GM21723 (cell line): ENCODE measurements at regions not wholly inside any gene's neighbourhood (a gene's known extent, or its start where the extent isn't known, plus 50 kb on each side); places are given as distances from the start of the nearest gene placed in this dataset.

Experiments used
- ATAC-seq: cut with Tn5 transposase; IDR thresholded peaks from one replicate; pipeline ENCODE4 v1.9.1; 2021; ENCODE audit warnings: mild to moderate bottlenecking, moderate library complexity; ENCODE audit not compliant: unreplicated experiment

DNA sequence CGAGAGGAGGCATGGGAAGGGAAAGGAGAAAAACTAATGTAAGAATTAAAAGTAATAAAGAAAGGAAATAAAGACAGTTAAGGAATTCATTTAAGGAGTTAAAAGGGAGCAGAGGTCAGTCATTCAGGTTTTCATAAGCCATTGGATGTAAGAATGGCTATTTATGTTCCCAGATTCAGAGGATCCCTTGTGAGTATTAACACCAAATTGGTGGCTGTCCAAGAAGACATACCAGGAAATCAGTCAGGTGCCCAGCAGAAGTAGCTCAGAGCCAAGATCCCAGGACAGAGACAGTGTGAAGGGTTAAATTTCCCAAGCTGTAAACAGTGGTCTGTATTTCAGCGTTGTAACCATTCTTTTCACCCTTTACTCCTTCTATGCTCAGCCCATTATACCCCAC is 550.4 kb downstream of the BCL11A start:
- ATAC-seq: no peak

- no peak for ATAC-seq
Observed at GRCh38 chr2:60002183-60002867, 551.1 kb downstream of the BCL11A start.

GRCh38 chr2:60000686-60001085 is 552.8 kb downstream of the BCL11A start:
- ATAC-seq: no peak

DNA sequence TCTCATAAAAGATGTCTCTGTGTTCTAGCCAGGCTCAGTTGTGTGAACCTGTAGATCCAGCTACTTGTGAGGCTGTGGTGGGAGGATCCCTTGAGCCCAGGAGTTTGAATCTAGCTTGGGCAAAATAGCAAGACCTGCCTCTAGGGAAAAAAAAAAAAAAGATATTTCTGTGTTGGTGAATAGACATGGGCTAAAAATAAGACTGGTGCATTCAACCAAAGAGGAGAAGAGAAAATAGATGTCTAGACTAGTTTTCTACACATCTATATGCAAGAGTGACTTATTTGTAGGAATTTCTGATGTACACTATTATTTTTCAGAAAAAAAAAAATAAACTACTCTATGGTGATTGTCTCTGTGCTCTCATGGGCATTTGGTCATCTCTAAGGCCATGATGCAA is 555.1 kb downstream of the BCL11A start:
- ATAC-seq: no peak

DNA sequence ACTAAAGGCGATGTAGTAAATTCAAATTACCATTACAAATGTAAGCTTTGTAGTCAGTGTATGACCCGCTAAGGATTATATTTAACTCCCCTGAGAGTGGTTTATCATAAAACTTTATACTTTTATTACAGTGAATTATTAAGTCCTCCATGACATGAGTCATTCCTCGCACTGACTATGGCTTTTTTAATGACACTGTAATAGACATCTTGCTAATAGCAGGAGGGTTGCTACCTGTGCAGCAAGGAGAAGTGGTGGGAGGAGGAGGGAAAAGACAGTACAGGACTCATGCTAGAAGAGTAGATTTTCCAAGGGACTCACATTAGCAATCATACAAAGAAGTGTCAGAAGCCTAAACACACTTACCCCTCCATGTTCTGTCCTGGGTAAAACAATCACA is 556.1 kb downstream of the BCL11A start:
- no peak for ATAC-seq

- no peak for ATAC-seq
Observed at GRCh38 chr2:59996855-59997254, 556.6 kb downstream of the BCL11A start.

DNA sequence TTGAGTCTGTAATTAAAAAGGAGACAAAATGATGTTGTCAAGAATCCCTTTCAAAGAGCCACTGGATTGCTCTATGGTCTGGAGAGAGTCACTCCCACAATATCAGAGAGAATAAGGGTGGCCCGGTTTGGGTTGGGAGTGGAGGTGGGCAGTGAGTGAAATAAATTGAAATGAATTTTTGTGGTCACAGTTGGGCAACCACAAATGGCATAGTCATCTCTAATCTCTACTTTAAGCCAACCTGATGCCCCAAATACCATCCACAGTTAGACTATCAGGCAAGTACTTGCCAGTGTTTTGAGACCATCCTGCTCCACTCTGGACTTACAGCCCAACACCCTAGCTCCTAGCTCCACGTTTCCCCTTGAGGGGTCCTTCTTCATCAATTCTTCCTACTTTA is 559.7 kb downstream of the BCL11A start:
- no peak for ATAC-seq

GRCh38 chr2:59988341-59988740 is 565.1 kb downstream of the BCL11A start:
- ATAC-seq: no peak

DNA sequence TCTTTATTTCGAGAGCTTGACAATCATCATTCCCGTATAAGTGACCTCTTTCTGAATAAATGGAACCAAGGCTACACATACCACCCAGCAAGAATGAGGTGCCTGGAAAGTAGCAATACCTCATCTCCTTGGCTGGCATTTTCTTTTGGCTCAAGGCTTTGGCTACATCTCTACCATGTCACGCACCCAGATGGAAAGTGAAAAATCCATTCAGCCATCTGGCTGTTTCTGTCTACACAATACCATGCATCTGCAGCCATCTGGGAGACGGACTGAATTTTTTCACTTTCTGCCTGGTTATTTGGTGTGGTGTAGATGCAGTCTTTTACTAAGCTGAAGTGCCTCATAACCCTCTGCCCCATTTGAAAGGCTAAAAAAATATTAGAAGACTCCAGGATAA is 566.9 kb downstream of the BCL11A start:
- ATAC-seq: no peak

- no peak for ATAC-seq
Observed at GRCh38 chr2:59985923-59986322, 567.5 kb downstream of the BCL11A start.

GRCh38 chr2:59974051-59974766 is 579.2 kb downstream of the BCL11A start:
- ATAC-seq: no peak

GRCh38 chr2:59969161-59969560 is 584.3 kb downstream of the BCL11A start:
- ATAC-seq: no peak

DNA sequence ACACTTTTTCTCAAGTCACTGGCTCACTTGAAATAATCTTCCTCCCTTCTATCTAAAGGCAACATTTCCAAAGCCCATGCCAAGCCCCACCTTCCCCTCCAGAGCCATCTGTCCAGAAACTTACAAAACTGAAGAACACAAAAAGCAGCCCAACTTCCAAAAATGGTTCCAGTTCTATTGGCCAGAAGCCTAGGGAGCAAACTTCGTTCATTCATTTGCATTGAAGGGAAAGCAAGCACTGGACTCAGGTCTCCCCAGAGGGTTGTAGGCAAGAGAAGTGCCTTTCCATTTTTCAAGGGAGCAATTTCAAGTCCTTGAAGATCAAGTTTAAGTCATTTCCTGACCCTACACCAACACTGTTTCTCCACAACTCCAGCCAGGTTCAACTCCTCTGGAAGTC is 585.0 kb downstream of the BCL11A start:
- ATAC-seq: no peak

GRCh38 chr2:59967691-59968090 is 585.8 kb downstream of the BCL11A start:
- ATAC-seq: no peak

GRCh38 chr2:59963157-59963556 is 590.3 kb downstream of the BCL11A start:
- no peak for ATAC-seq

DNA sequence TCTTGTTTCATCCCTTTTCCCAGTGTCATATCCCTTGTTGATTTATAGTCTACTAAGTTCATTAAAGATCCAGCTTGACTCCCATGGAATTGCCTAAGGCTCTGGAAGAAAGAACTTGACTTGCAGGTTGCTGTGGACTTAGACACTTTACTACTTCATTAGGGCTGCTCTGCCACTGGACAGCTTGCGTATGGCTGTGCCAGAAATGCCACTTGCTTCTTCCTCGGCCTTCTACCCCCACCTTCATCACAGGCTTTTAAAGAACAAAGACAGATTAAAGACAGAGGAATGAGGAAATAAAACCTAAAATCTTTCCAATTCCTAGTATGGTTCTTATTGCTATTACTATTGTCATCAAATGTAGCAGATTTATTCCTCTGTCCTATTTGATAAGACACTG is 591.7 kb downstream of the BCL11A start:
- ATAC-seq: no peak

DNA sequence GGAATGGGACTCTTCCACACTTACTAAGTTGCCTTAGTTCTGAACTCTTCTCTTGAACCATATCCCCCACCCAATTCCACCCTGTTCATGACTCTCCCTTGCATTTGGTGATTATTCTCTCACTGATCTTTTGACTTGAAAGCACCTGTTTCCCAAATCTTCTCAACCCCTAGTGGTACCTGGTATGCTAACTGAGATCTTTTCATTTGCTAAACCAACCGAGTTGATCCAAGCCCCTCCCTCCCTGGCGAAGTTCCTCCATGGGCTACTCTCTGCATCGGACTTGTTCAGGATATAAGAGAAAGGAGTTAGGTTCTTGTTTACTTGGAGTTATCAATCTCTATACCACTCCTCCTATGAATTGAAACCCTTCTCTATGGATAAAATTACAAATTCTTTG is 593.5 kb downstream of the BCL11A start:
- ATAC-seq: no peak

DNA sequence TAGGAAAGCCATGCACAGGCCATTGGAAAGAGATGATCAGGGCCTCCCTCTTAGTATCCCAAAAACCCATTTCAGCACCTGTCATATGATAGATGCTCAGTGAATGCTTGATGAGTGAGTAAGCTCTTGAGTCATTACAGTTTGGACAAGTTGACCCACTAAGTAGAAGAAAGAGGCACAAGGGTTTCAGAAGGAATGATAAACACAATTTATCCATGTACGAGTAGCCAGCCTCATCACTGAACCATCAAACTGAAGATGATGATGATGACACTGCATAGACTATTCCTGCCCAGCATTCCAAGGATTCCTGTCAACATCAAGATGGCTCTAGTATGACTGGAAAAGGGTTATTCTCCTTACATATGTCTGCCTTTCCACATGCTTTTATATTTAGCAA is 596.0 kb downstream of the BCL11A start:
- ATAC-seq: no peak

DNA sequence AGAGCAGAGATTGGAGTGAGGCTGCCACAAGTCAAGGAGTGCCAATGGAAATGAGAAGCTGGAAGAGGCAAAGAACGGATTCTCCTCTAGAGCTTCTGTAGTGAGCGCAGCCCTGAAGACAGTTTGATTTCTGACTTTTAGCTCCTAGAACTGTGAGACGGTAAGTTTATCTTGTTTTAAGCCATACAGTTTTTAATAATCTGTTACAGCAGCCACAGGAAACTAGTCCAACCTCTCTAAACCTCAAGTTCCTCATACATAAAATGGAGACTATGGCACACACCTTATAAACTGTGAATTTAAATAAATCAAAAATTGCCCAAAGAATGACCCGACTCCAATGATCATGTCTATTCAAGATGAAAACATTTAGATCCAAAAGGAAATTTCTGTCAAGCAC is 596.5 kb downstream of the BCL11A start:
- ATAC-seq: no peak

DNA sequence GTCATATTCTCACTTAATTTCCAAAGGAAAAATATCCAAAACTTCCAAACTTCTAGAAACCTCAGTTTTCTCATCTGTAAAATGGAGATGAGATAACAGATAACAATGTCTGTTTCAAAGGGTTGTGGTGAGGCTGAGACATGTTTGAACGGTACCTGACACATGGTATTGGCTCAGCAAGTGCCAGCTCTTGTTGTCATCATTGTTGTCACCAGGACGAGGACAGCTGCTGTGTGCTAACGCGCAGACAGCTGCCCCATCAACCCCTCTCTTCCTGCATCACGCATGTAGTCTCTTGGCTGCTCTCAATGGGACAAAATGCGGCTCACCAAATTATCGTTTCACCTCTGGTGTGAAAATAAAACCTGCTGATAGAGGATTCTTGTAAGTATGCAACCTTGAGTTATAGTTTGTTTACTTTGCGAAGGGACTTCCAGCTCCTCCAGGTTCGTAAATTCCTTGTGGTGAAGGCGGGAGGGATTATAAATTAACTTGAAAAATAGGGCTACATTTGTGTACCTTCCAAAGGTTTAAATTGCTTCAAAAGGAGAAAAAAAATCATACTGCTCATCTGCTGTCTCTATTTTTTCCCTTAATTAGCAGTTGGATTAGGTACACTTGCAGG is 605.4 kb downstream of the BCL11A start:
- ATAC-seq: no peak

- no peak for ATAC-seq
Observed at GRCh38 chr2:59947209-59947608, 606.2 kb downstream of the BCL11A start.

DNA sequence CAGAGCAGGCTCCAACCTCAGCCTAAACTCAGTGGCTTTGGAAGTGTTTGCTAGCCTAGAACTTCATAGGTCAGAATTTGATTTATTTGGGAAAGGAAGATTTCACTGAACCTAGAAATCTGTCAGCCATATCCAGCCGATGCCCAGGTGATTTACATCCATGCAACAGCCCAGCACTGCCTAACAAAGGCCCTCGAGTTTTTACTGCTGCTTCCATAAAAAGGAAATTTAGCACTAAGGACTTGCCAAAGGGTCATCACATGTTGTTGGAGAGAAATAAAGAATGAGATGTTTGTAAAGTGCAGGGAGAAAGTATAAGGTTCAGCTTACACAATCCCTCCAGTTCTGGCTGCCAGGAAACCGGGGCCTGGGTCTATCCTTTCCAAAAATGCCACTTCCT is 614.2 kb downstream of the BCL11A start:
- no peak for ATAC-seq
